Subcutaneous abdominal adipose tissue (tissue), 5 donors: ENCODE measurements at regions not wholly inside any gene's neighbourhood (a gene's known extent, or its start where the extent isn't known, plus 50 kb on each side); places are given as distances from the start of the nearest gene placed in this dataset.

Experiments
- H3K27ac ChIP-seq: one replicate; pipeline ENCODE4 v1.7.0; 2013; ENCODE audit warnings: low read depth, mild to moderate bottlenecking, inconsistent platforms, low read length, moderate library complexity
- H3K27me3 ChIP-seq, 5 donors: one replicate each; pipeline ENCODE4 v1.7.0; 2013; ENCODE audit warnings: low read length in 5 of 5, inconsistent platforms in 1 of 5; ENCODE audit not compliant: control insufficient read depth in 5 of 5, insufficient read depth in 4 of 5
- H3K36me3 ChIP-seq, 5 donors: one replicate each; pipeline ENCODE4 v1.7.0; 2013; ENCODE audit warnings: low read length in 5 of 5; ENCODE audit not compliant: control insufficient read depth in 5 of 5, insufficient read depth in 5 of 5
- H3K4me1 ChIP-seq, 5 donors: one replicate each; pipeline ENCODE4 v1.7.0; 2013; ENCODE audit warnings: low read length in 5 of 5, mild to moderate bottlenecking in 3 of 5, moderate library complexity in 1 of 5; ENCODE audit not compliant: control insufficient read depth in 5 of 5, insufficient read depth in 5 of 5
- H3K4me3 ChIP-seq, 5 donors: one replicate each; pipeline ENCODE4 v1.7.0; 2013; ENCODE audit warnings: low read length in 5 of 5, low read depth in 1 of 5
- H3K9ac ChIP-seq, 5 donors: one replicate each; pipeline ENCODE4 v1.7.0; 2013; ENCODE audit warnings: low read length in 5 of 5, mild to moderate bottlenecking in 4 of 5, moderate library complexity in 3 of 5
- H3K9me3 ChIP-seq, 5 donors: one replicate each; pipeline ENCODE4 v1.7.0; 2013; ENCODE audit warnings: low read length in 5 of 5; ENCODE audit not compliant: control insufficient read depth in 5 of 5
- donor health status: healthy.
- donor health status: healthy.
- donor health status: healthy.
- donor health status: healthy.
- donor health status: healthy.

DNA sequence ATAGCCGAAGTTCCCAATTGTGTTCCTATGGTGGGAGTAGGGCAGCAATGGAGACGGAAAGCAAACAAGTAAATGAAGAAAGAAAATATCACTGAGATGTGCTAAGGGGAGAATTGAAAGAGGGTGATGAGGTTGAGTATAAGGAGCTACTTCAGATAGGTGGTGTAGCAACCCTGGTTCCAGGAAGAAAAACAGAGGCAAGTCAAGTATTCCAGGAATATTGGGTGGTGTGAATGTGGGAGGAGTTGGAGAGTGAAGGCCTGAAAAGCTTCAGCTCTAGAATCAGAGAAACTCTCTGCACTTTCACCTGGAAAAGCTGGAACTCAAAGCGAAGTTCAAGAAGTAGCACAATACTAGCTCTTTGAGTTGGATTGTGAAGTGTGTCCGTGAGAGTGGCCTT lies 342.1 kb downstream of the TLE4 start:
- Histone ChIP-seq H3K9me3 (peaks cover 0 to 6% (median 0%) of the 10 kb centered on the region in 5 donors), H3K9ac (no peak overlapping the region), H3K4me1 (no peaks in the 10 kb centered on the region), H3K27ac (no peak overlapping the region), H3K27me3 (no peaks in the 10 kb centered on the region), H3K36me3 (no peaks in the 10 kb centered on the region), H3K4me3 (no peak overlapping the region)

DNA sequence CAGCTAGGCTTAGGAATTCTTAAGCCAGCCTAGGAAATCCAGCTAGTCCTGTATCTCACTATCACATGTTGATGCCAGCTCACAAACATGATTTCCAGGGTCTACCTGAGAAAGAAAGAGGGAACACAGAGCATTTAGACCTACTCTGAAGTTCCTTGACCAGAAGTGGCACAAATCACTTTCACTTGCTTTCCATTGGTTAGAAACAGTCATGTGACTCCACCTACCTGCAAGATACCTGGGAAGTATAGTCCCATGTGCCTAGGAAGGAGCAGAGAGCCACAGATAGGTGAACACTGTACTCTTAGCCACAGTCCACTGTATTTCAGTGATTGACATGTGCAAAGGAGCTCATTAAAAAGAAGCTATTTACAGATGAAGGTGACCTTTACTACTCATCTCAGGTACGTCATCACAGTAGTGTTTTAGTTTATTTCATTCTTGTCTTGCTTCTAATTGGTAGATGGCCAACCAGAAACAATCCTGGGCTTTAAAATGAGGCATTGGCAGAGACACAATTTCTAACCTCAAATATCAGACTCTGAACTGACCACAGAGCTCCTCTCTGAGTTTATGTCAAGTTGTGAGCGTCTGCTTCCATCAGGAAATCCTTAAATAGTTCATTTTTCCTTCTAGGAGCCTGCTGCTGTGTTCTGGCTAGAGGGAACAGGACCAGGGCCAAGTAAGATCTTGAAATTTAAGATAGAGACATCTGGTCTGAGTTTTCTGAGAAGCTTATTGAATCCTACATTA lies 340.7 kb downstream of the TLE4 start:
- H3K27ac ChIP-seq, result no peak overlapping the region
- H3K4me1 ChIP-seq, result no peaks in the 10 kb centered on the region
- H3K9me3 ChIP-seq, result peaks cover 0 to 6% (median 0%) of the 10 kb centered on the region in 5 donors
- H3K9ac ChIP-seq, result no peak overlapping the region
- H3K4me3 ChIP-seq, result no peak overlapping the region
- H3K36me3 ChIP-seq, result no peaks in the 10 kb centered on the region
- no peaks in the 10 kb centered on the region for H3K27me3 ChIP-seq

DNA sequence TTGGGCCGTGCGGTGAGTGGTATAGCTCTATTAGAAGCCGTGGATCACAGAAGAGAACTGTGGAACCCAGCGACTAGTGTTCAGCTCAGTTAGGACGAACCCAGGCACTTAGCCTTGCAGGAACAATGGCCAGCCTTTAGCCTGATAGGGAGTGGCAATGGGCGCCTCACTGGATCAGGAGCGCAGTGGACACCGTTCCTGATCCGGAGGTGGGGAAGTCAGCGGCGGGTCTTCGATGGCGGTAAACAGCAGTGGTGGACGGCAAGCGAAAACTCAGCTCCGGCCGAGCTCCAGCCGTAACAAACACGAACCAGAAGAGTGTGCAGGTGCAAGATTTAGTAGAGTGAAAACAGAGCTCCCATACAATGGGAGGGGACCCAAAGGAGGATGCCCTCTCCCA lies 340.0 kb downstream of the TLE4 start:
- Histone ChIP-seq H3K9me3 (peaks cover 0 to 6% (median 0%) of the 10 kb centered on the region in 5 donors), H3K27me3 (no peaks in the 10 kb centered on the region), H3K4me3 (no peak overlapping the region), H3K9ac (no peak overlapping the region), H3K36me3 (no peaks in the 10 kb centered on the region), H3K4me1 (no peaks in the 10 kb centered on the region), H3K27ac (no peak overlapping the region)

DNA sequence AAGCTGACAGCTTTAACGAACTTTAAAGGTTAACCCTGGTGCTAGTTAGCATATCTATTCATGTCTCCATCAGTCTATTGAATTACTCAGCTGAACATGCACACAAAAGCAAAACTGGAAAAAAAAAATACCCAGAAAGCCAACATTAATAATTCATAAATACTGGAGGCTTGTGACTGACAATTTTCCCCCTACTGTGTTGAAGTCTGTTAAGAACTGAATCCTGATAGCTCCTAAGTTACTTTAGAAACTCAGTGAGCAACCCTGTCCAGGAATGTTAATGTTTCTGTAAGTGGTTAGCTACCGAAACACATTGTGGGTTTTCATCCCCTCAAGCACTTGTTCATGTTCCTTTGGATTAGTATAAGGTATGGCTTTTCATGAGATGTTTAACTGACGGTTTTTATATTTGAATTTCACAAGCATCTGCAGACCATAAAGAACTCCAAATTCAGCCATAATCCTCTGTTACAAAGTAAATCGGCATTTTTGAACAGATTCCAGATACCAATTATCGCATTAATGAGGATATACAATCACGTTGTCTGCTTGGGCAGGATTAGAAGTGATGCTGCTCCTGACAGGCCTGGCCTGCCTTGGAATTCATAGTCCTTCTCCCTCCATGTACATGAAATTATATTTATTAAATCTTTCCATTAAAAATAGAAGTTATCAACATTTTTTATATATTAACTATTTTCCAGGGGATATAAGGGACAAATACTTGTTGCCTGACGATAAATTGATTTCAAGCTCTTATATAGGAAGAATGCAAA lies 331.2 kb downstream of the TLE4 start:
- Histone ChIP-seq H3K27ac (no peak overlapping the region), H3K9ac (no peak overlapping the region), H3K27me3 (no peaks in the 10 kb centered on the region), H3K36me3 (no peaks in the 10 kb centered on the region), H3K9me3 (peaks cover 0 to 2% (median 0%) of the 10 kb centered on the region in 5 donors), H3K4me1 (no peaks in the 10 kb centered on the region), H3K4me3 (no peak overlapping the region)

DNA sequence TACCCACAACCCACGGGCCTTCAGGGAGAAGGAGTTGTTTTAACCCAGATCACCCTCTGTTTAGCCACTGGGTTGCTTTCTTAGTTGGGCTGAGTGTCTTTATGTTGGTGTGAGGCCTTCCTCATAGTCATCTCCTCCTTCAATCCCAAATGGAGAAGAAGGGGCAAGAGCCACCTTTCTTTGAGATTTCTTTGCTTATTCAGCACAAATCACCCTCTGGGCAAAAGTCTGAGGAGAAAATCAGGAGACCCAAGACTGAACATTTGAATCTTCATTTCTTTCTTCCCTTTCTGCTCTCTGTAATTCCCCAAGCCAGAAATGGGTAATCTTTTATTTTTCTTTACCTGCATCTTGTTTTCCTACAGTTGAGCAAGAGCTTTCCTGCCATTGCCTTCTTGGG lies 329.0 kb downstream of the TLE4 start:
- no peak overlapping the region for H3K27ac ChIP-seq
- H3K36me3 ChIP-seq, result no peaks in the 10 kb centered on the region
- H3K4me3 ChIP-seq, result no peak overlapping the region
- H3K9ac ChIP-seq, result no peak overlapping the region
- no peaks in the 10 kb centered on the region for H3K4me1 ChIP-seq
- H3K27me3 ChIP-seq, result no peaks in the 10 kb centered on the region
- peaks cover 0 to 3% (median 0%) of the 10 kb centered on the region in 5 donors for H3K9me3 ChIP-seq

DNA sequence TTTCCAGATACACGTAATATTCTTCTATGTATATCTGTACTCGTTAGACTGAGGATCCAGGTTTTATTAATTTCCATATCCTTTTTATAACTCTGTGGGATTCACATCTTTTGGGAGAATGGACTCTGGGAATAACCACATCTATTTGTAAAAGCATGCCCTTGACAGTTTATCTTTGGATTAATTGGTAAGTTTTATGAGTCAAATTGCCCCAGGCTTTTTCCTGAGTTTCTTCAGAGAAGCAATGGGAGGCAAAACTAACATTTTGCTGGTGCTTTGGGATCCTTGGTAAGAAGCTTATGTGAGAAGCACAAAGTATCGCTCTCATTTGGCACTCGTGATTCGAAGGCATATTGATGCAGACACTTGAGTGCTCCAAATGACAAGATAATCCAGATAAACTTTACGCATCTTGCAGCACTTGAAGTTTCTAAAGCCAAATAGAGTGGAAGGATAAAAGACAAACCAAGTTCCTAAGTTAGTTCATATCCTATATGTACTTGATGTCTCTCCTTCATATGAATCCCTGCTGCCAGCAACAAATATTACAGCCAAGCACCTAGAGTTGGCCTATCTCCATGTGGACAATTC lies 324.7 kb downstream of the TLE4 start:
- H3K27ac ChIP-seq, result no peak overlapping the region
- no peak overlapping the region for H3K4me3 ChIP-seq
- peaks cover 0 to 3% (median 0%) of the 10 kb centered on the region in 5 donors for H3K9me3 ChIP-seq
- H3K27me3 ChIP-seq, result no peaks in the 10 kb centered on the region
- H3K9ac ChIP-seq, result no peak overlapping the region
- no peaks in the 10 kb centered on the region for H3K36me3 ChIP-seq
- H3K4me1 ChIP-seq, result no peaks in the 10 kb centered on the region

DNA sequence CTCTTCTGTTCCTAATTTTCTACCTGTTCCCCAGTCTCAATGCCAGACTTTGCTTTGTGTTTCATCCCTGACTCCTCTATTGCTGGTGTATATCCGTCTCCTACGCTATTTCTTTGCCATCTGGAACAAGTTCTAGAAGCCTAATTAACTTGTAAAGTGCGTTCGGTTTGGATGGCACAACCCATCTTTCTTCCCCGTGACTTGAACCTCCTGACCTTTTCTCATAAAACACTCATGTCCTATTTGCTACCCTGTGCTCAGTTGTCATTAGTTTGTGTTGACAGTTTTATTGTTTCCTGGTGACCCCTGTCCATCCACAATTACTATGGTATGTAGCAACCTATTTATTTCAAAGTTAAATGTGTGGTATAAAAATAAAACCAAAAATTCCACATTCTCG lies 323.5 kb downstream of the TLE4 start:
- Histone ChIP-seq H3K27me3 (no peaks in the 10 kb centered on the region), H3K27ac (no peak overlapping the region), H3K9ac (no peak overlapping the region), H3K9me3 (peaks cover 0 to 3% (median 0%) of the 10 kb centered on the region in 5 donors), H3K36me3 (no peaks in the 10 kb centered on the region), H3K4me1 (no peaks in the 10 kb centered on the region), H3K4me3 (no peak overlapping the region)

DNA sequence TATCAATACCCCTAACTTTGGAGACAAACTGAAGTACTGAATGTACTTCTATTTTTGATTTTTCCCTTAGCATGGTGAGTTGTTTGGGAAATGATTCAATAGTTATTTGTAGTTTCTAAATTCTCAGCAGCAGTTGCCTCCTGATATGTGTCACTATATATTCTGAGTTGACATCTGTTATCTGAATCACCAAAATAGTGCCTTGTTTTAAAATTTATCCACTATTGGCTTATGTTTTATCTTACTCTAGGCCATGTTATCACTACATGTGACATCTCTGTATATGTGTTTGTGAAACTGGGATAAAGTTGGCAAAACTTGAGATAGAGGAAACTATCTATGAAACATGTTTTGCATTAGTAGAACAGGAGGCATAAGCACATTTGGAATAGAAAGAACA lies 317.6 kb downstream of the TLE4 start:
- Histone ChIP-seq H3K36me3 (no peaks in the 10 kb centered on the region), H3K9me3 (no peaks in the 10 kb centered on the region), H3K4me1 (no peaks in the 10 kb centered on the region), H3K9ac (no peak overlapping the region), H3K27ac (no peak overlapping the region), H3K27me3 (no peaks in the 10 kb centered on the region), H3K4me3 (no peak overlapping the region)

DNA sequence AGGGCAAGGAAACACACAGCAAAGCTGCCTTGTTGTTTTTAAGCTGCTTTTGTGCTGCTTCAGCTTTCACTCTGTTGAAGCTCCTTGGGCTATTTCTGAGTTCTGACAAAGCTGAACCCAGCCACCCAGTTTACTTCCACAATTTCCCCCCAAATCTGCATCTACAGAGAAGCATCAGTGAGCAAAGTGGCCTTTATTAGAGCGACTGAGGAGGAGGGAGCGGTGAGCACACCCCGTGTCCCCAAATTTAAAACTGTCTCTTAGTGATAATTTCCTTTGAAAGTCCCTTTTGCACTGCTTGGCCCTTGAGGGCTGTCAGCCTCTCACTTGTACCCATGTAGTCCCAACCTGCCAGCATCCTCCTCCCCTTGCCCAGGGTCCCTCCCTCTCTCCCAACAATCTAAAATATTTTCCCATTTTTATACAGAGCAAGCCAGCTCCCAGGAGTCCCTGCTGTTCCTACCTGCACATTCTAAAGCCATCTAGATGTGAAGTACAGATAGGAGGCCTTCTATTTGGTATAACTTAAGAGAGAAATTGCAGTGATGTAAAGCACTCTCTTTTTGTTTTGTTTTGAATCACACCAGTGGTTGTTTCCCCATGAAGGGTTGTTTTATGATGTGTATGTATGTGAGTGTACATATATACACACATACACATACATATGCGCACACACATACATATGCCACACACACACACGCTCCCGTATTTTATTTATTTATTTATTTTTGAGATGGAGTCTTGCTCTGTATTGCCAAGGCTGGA lies 313.5 kb downstream of the TLE4 start:
- H3K36me3 ChIP-seq, result no peaks in the 10 kb centered on the region
- no peak overlapping the region for H3K9ac ChIP-seq
- H3K4me3 ChIP-seq, result no peak overlapping the region
- no peaks in the 10 kb centered on the region for H3K9me3 ChIP-seq
- H3K4me1 ChIP-seq, result no peaks in the 10 kb centered on the region
- no peaks in the 10 kb centered on the region for H3K27me3 ChIP-seq
- H3K27ac ChIP-seq, result no peak overlapping the region
